GDM1 (cell line): ENCODE measurements at regions not wholly inside any gene's neighbourhood (a gene's known extent, or its start where the extent isn't known, plus 50 kb on each side); places are given as distances from the start of the nearest gene placed in this dataset.
"Not testable (repeated sequence)": the region's sequence is repeated elsewhere in the genome, so short reads cannot be mapped to it uniquely, and the experiment has no call there.

Experiments
- DNase-seq: peaks from one replicate; lab custom pipeline; 2025; lab: John Stamatoyannopoulos, UW

GRCh38 chr16:62751218-62751617 lies 715.0 kb upstream of the CDH8 start:
- DNase-seq = no peak

- no peak for DNase-seq
Observed at GRCh38 chr16:62741692-62742091, 705.5 kb upstream of the CDH8 start.

- DNase-seq = no peak
Observed at GRCh38 chr16:62738666-62739460, 702.6 kb upstream of the CDH8 start.

- no peak for DNase-seq
Observed at GRCh38 chr16:62732092-62732491, 695.9 kb upstream of the CDH8 start.

GRCh38 chr16:62724670-62725269 lies 688.5 kb upstream of the CDH8 start:
- not testable (repeated sequence) for DNase-seq

GRCh38 chr16:62720651-62721050 lies 684.4 kb upstream of the CDH8 start:
- DNase-seq = no peak

GRCh38 chr16:62717026-62717425 lies 680.8 kb upstream of the CDH8 start:
- no peak for DNase-seq

GRCh38 chr16:62715701-62716100 lies 679.5 kb upstream of the CDH8 start:
- no peak for DNase-seq

- DNase-seq = no peak
Observed at GRCh38 chr16:62712566-62712965, 676.3 kb upstream of the CDH8 start.

GRCh38 chr16:62711797-62712196 lies 675.6 kb upstream of the CDH8 start:
- DNase-seq = no peak

GRCh38 chr16:62709794-62710193 lies 673.6 kb upstream of the CDH8 start:
- DNase-seq = no peak

GRCh38 chr16:62701426-62701825 lies 665.2 kb upstream of the CDH8 start:
- DNase-seq = no peak

GRCh38 chr16:62700426-62701294 lies 664.4 kb upstream of the CDH8 start:
- DNase-seq = no peak

GRCh38 chr16:62692685-62693084 lies 656.4 kb upstream of the CDH8 start:
- no peak for DNase-seq

- no peak for DNase-seq
Observed at GRCh38 chr16:62681819-62682218, 645.6 kb upstream of the CDH8 start.

GRCh38 chr16:62678796-62679195 lies 642.6 kb upstream of the CDH8 start:
- no peak for DNase-seq

GRCh38 chr16:62676306-62676705 lies 640.1 kb upstream of the CDH8 start:
- DNase-seq = no peak

GRCh38 chr16:62665269-62665668 lies 629.0 kb upstream of the CDH8 start:
- DNase-seq = no peak

- no peak for DNase-seq
Observed at GRCh38 chr16:62664566-62664965, 628.3 kb upstream of the CDH8 start.

GRCh38 chr16:62661435-62661834 lies 625.2 kb upstream of the CDH8 start:
- DNase-seq = no peak

GRCh38 chr16:62657116-62657515 lies 620.9 kb upstream of the CDH8 start:
- DNase-seq = no peak

- no peak for DNase-seq
Observed at GRCh38 chr16:62652441-62653120, 616.3 kb upstream of the CDH8 start.
